A673 (cell line): ENCODE measurements at regions not wholly inside any gene's neighbourhood (a gene's known extent, or its start where the extent isn't known, plus 50 kb on each side); places are given as distances from the start of the nearest gene placed in this dataset.
"Not testable (repeated sequence)": the region's sequence is repeated elsewhere in the genome, so short reads cannot be mapped to it uniquely, and the experiment has no call there.

ENCODE experiments used
- BruUV-seq: library from RNA; stranded (reverse); fragments of 400-500 nt; replicated peaks from 2 replicates; lab custom pipeline; 2021; lab: Mats Ljungman, UMichigan
- CTCF ChIA-PET: fragments of 300-600 bp; sonication (Branson Sonifier 250); formaldehyde crosslinking; loops from one replicate; lab custom pipeline; 2022; ENCODE audit warnings: antibody characterized with exemption; lab: Charles Lee
- POLR2A ChIA-PET: fragments of 300-600 bp; sonication (Branson Sonifier 250); formaldehyde crosslinking; loops from one replicate; lab custom pipeline; 2022; ENCODE audit warnings: antibody characterized with exemption; ENCODE audit not compliant: low non-redundant PET; lab: Charles Lee
- DNase-seq: peaks from one replicate; pipeline ENCODE4 v3.0.0-alpha.2; 2015; ENCODE audit warnings: low spot score
- H3K27ac ChIP-seq: fragments of 200-600 bp; sonication (generic); 2 replicates; pipeline ENCODE4 v1.5.1; 2016; ENCODE audit warnings: mixed run types, low read depth, mild to moderate bottlenecking, mixed read lengths, antibody characterized with exemption, low read length; ENCODE audit not compliant: poor library complexity, severe bottlenecking
- H3K27me3 ChIP-seq: fragments of 200-600 bp; sonication (generic); replicated peaks from 2 replicates; pipeline ENCODE4 v1.6.1; 2017; ENCODE audit warnings: mixed run types, low read depth, mild to moderate bottlenecking, mixed read lengths, antibody characterized with exemption, low read length; ENCODE audit not compliant: insufficient read depth, poor library complexity
- H3K36me3 ChIP-seq: fragments of 200-600 bp; sonication (generic); 2 replicates; pipeline ENCODE4 v1.6.1; 2016; ENCODE audit warnings: mixed run types, mild to moderate bottlenecking, mixed read lengths, antibody characterized with exemption, low read length; ENCODE audit not compliant: insufficient read depth, poor library complexity, severe bottlenecking
- H3K4me1 ChIP-seq: fragments of 200-600 bp; sonication (generic); 2 replicates; pipeline ENCODE4 v1.6.1; 2017; ENCODE audit warnings: mixed run types, mild to moderate bottlenecking, mixed read lengths, antibody characterized with exemption, low read length; ENCODE audit not compliant: insufficient read depth, poor library complexity, severe bottlenecking
- H3K4me3 ChIP-seq: fragments of 200-600 bp; sonication (generic); 2 replicates; pipeline ENCODE4 v1.5.1; 2016; ENCODE audit warnings: low read depth, mixed run types, mild to moderate bottlenecking, mixed read lengths, low read length; ENCODE audit not compliant: poor library complexity, severe bottlenecking
- H3K9me3 ChIP-seq: fragments of 200-600 bp; sonication (generic); 2 replicates; pipeline ENCODE4 v1.6.1; 2016; ENCODE audit warnings: mixed run types, low read depth, mild to moderate bottlenecking, mixed read lengths, antibody characterized with exemption, low read length; ENCODE audit not compliant: poor library complexity, severe bottlenecking
- CTCF ChIP-seq: fragments of 300-800, 200-600 bp; sonication (generic); conservative IDR thresholded peaks from 2 replicates; pipeline ENCODE4 v1.5.1; 2017; ENCODE audit warnings: low read depth, mild to moderate bottlenecking, antibody characterized with exemption, low read length, moderate library complexity, mixed read lengths
- intact Hi-C: fragments of 100-400 bp; cut with micrococcal nuclease; formaldehyde crosslinking; loops from one replicate; pipeline ENCODE4 v1.10.0; 2022; ENCODE audit not compliant: unreplicated experiment

- DNase-seq, H3K36me3 ChIP-seq, H3K27ac ChIP-seq, H3K9me3 ChIP-seq, H3K27me3 ChIP-seq, BruUV-seq, intact Hi-C loops, H3K4me1 ChIP-seq, CTCF ChIA-PET, POLR2A ChIA-PET: not testable (repeated sequence)
- peak; percentile 29 for TF ChIP-seq CTCF
- peak overlapping the region; percentile 34 for H3K4me3 ChIP-seq
Observed at GRCh38 chr1:143884532-143884931, 87.3 kb downstream of the FAM72C start.

GRCh38 chr1:143879757-143880536 lies 91.8 kb downstream of the FAM72C start:
- BruUV-seq, POLR2A ChIA-PET, CTCF ChIA-PET: not testable (repeated sequence)

GRCh38 chr1:143875947-143876346 lies 95.8 kb downstream of the FAM72C start:
- H3K9me3 ChIP-seq, DNase-seq, H3K27me3 ChIP-seq, H3K4me1 ChIP-seq, H3K4me3 ChIP-seq, POLR2A ChIA-PET, CTCF ChIA-PET, BruUV-seq, H3K27ac ChIP-seq, intact Hi-C loops, H3K36me3 ChIP-seq: not testable (repeated sequence)

More at GRCh38 chr1:143879757-143880536, 91.8 kb downstream of the FAM72C start:
- H3K27ac ChIP-seq, intact Hi-C loops, H3K4me1 ChIP-seq, H3K36me3 ChIP-seq, H3K4me3 ChIP-seq, H3K9me3 ChIP-seq, H3K27me3 ChIP-seq, DNase-seq: not testable (repeated sequence)

- H3K4me1 ChIP-seq, BruUV-seq, H3K27ac ChIP-seq, DNase-seq, POLR2A ChIA-PET, H3K27me3 ChIP-seq, CTCF ChIA-PET, intact Hi-C loops, H3K36me3 ChIP-seq, H3K4me3 ChIP-seq, H3K9me3 ChIP-seq: not testable (repeated sequence)
Observed at GRCh38 chr1:143874625-143875024, 97.2 kb downstream of the FAM72C start.

- H3K9me3 ChIP-seq, H3K36me3 ChIP-seq, POLR2A ChIA-PET, intact Hi-C loops, DNase-seq, H3K4me3 ChIP-seq, CTCF ChIA-PET, H3K4me1 ChIP-seq, H3K27ac ChIP-seq, BruUV-seq, H3K27me3 ChIP-seq: not testable (repeated sequence)
Observed at GRCh38 chr1:143873650-143874049, 98.1 kb downstream of the FAM72C start.

- BruUV-seq, CTCF ChIA-PET, H3K27ac ChIP-seq, H3K27me3 ChIP-seq, POLR2A ChIA-PET, H3K36me3 ChIP-seq, H3K4me1 ChIP-seq, H3K9me3 ChIP-seq, DNase-seq, intact Hi-C loops, H3K4me3 ChIP-seq: not testable (repeated sequence)
Observed at GRCh38 chr1:143870388-143870787, 101.4 kb downstream of the FAM72C start.

GRCh38 chr1:143867590-143868220 lies 104.1 kb downstream of the FAM72C start:
- H3K27ac ChIP-seq, H3K9me3 ChIP-seq, DNase-seq, H3K4me3 ChIP-seq, POLR2A ChIA-PET, CTCF ChIA-PET, H3K27me3 ChIP-seq, intact Hi-C loops, BruUV-seq, H3K36me3 ChIP-seq, H3K4me1 ChIP-seq: not testable (repeated sequence)
